Esophagus squamous epithelium (tissue), 4 donors: ENCODE measurements at regions not wholly inside any gene's neighbourhood (a gene's known extent, or its start where the extent isn't known, plus 50 kb on each side); places are given as distances from the start of the nearest gene placed in this dataset.

ENCODE experiments used
- POLR2A ChIP-seq, 4 donors: fragments of 450-650 bp; IDR thresholded peaks; one replicate each; pipeline ENCODE4 v1.6.1; 2017; ENCODE audit warnings: antibody characterized with exemption in 4 of 4, mild to moderate bottlenecking in 4 of 4, moderate library complexity in 3 of 4
- TF ChIP-seq, protein P1 (sequence below), 6 experiments: fragments of 450-650 bp in 4 of 6; fragments of 200-600 bp in 2 of 6; sonication (generic) in 2 of 6; IDR thresholded peaks; one replicate each; pipeline ENCODE4 v1.5.1; 2016 to 2019; ENCODE audit warnings: antibody characterized with exemption in 6 of 6, mild to moderate bottlenecking in 4 of 6, moderate library complexity in 4 of 6

DNA sequence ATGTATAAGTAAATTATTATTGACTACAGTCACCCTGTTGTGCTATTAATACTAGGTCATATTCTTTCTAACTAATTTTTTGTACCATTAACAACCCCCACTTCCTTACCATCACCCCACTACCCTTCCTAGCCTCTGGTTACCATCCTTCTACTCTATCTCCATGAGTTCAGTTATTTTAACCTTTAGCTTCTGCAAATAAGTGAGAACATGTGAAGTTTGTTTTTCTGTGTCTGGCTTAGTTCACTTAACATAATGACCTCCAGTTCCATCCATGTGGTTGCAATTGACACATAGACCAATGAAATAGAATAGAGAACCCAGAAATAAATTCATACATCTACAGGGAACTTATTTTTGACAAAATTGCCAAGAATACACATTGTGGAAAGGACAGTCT, 55.4 kb upstream of the CHRNB4 start:
- TF ChIP-seq, protein P1, sequence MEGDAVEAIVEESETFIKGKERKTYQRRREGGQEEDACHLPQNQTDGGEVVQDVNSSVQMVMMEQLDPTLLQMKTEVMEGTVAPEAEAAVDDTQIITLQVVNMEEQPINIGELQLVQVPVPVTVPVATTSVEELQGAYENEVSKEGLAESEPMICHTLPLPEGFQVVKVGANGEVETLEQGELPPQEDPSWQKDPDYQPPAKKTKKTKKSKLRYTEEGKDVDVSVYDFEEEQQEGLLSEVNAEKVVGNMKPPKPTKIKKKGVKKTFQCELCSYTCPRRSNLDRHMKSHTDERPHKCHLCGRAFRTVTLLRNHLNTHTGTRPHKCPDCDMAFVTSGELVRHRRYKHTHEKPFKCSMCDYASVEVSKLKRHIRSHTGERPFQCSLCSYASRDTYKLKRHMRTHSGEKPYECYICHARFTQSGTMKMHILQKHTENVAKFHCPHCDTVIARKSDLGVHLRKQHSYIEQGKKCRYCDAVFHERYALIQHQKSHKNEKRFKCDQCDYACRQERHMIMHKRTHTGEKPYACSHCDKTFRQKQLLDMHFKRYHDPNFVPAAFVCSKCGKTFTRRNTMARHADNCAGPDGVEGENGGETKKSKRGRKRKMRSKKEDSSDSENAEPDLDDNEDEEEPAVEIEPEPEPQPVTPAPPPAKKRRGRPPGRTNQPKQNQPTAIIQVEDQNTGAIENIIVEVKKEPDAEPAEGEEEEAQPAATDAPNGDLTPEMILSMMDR (IDR thresholded peaks at IDR 0.05): no peak
- no peak for TF ChIP-seq POLR2A (IDR thresholded peaks at IDR 0.05)
